ENCODE measurements at regions not wholly inside any gene's neighbourhood (a gene's known extent, or its start where the extent isn't known, plus 50 kb on each side); places are given as distances from the start of the nearest gene placed in this dataset.

GRCh38 chr16:26344976-26345375, 653.2 kb downstream of the HS3ST4 start:
- DNase-seq (ENCODE audit: low read depth), result no peak
- no peak overlapping the region for H3K4me3 ChIP-seq (ENCODE audit: low read depth, low read length)
- no peak for TF ChIP-seq CTCF (conservative IDR thresholded peaks at IDR 0.05; ENCODE audit: low read depth, low read length)

- no peak for TF ChIP-seq CTCF (conservative IDR thresholded peaks at IDR 0.05; ENCODE audit: low read depth, low read length)
- no peak for DNase-seq (ENCODE audit: low read depth)
- H3K4me3 ChIP-seq (ENCODE audit: low read depth, low read length), result no peak overlapping the region
These were observed 654.2 kb downstream of the HS3ST4 start for GRCh38 chr16:26345966-26346365.

- no peak for TF ChIP-seq CTCF (conservative IDR thresholded peaks at IDR 0.05; ENCODE audit: low read depth, low read length)
- no peak for DNase-seq (ENCODE audit: low read depth)
These were observed 656.3 kb downstream of the HS3ST4 start for GRCh38 chr16:26348095-26348494.

GRCh38 chr16:26360867-26361266, 669.1 kb downstream of the HS3ST4 start:
- no peak for DNase-seq (ENCODE audit: low read depth)
- no peak for TF ChIP-seq CTCF (conservative IDR thresholded peaks at IDR 0.05; ENCODE audit: low read depth, low read length)
- no peak overlapping the region for H3K4me3 ChIP-seq (ENCODE audit: low read depth, low read length)

More at GRCh38 chr16:26348095-26348494, 656.3 kb downstream of the HS3ST4 start:
- no peak overlapping the region for H3K4me3 ChIP-seq (ENCODE audit: low read depth, low read length)

- DNase-seq (ENCODE audit: low read depth), result no peak
- no peak overlapping the region for H3K4me3 ChIP-seq (ENCODE audit: low read depth, low read length)
- TF ChIP-seq CTCF (conservative IDR thresholded peaks at IDR 0.05; ENCODE audit: low read depth, low read length), result no peak
These were observed 671.8 kb downstream of the HS3ST4 start for GRCh38 chr16:26363581-26363980.

GRCh38 chr16:26365161-26365940, 673.6 kb downstream of the HS3ST4 start:
- DNase-seq (ENCODE audit: low read depth), result no peak
- TF ChIP-seq CTCF (conservative IDR thresholded peaks at IDR 0.05; ENCODE audit: low read depth, low read length), result no peak
- H3K4me3 ChIP-seq (ENCODE audit: low read depth, low read length), result no peak overlapping the region

- no peak for TF ChIP-seq CTCF (conservative IDR thresholded peaks at IDR 0.05; ENCODE audit: low read depth, low read length)
- DNase-seq (ENCODE audit: low read depth), result no peak
- H3K4me3 ChIP-seq (ENCODE audit: low read depth, low read length), result no peak overlapping the region
These were observed 679.6 kb downstream of the HS3ST4 start for GRCh38 chr16:26371349-26371869.
